AG09309 (cell line): ENCODE measurements at regions not wholly inside any gene's neighbourhood (a gene's known extent, or its start where the extent isn't known, plus 50 kb on each side); places are given as distances from the start of the nearest gene placed in this dataset.

ENCODE experiments used
- DNase-seq: peaks from one replicate; pipeline ENCODE4 v3.0.0-alpha.2; 2010; ENCODE audit warnings: low read depth
- H3K4me3 ChIP-seq: 2 replicates; pipeline ENCODE4 v1.5.1; 2011; ENCODE audit warnings: mild to moderate bottlenecking, low read depth, low read length, moderate library complexity; ENCODE audit not compliant: control insufficient read depth
- TF ChIP-seq, protein P1 (sequence below): IDR thresholded peaks from 2 replicates; pipeline ENCODE4 v1.5.1; 2011; ENCODE audit warnings: mild to moderate bottlenecking, low read depth, low read length, inconsistent platforms; ENCODE audit not compliant: insufficient read depth, control insufficient read depth; ENCODE audit errors: missing control alignments

GRCh38 chr6:88558981-88559380 is 392.8 kb upstream of the CNR1 start:
- DNase-seq: no peak
- no peak overlapping the region for H3K4me3 ChIP-seq
- TF ChIP-seq, protein P1, sequence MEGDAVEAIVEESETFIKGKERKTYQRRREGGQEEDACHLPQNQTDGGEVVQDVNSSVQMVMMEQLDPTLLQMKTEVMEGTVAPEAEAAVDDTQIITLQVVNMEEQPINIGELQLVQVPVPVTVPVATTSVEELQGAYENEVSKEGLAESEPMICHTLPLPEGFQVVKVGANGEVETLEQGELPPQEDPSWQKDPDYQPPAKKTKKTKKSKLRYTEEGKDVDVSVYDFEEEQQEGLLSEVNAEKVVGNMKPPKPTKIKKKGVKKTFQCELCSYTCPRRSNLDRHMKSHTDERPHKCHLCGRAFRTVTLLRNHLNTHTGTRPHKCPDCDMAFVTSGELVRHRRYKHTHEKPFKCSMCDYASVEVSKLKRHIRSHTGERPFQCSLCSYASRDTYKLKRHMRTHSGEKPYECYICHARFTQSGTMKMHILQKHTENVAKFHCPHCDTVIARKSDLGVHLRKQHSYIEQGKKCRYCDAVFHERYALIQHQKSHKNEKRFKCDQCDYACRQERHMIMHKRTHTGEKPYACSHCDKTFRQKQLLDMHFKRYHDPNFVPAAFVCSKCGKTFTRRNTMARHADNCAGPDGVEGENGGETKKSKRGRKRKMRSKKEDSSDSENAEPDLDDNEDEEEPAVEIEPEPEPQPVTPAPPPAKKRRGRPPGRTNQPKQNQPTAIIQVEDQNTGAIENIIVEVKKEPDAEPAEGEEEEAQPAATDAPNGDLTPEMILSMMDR: no peak

DNA sequence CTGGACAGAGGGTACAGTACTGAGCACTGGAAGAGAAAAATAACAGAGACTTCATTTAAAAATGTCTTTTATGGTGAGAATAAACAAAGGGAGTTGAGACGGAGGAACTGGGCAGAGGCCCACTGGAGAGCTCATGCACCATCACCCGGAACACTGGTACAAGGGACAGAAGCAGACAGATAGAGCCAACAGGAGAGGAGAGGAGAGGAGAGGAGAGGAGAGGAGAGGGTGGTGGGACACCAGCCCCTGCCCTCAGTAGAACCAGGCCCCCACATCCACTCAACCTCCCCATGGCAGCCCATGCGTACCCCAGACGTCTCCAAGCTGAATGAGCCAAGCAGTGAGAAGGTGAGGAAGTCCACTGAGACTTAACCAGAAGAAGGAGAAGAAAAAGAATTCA is 390.5 kb upstream of the CNR1 start:
- H3K4me3 ChIP-seq: no peak overlapping the region
- TF ChIP-seq, protein P1: no peak
- no peak for DNase-seq

DNA sequence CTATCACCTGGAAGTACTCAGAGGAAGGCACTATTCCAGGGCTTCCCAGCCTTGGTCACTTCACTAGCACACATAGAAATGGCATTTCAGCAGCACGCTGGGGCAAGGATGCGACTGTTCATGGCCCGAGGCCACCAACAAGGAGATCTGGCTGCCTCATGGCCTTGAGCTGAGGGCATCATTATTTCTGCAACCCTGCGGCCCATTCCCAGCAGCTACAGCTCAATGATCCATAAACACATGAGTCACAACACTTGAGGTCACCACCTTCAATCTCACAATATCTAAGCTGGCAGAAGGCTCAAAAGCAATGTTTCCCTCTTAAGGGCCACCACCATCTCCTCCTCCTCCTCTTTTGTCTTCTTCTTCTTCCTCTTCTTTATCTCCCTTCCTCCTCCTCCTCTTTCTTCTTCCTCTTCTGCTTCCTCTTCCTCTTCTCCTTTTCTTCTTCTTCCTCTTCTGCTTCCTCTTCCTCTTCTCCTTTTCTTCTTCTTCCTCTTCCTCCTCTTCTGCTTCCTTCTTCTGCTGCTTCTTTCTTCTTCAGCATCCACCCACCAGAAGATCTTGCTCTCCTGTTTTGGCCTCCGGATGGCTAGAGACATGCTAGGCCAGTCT is 382.9 kb upstream of the CNR1 start:
- TF ChIP-seq, protein P1: no peak
- DNase-seq: no peak
- H3K4me3 ChIP-seq: no peak overlapping the region

DNA sequence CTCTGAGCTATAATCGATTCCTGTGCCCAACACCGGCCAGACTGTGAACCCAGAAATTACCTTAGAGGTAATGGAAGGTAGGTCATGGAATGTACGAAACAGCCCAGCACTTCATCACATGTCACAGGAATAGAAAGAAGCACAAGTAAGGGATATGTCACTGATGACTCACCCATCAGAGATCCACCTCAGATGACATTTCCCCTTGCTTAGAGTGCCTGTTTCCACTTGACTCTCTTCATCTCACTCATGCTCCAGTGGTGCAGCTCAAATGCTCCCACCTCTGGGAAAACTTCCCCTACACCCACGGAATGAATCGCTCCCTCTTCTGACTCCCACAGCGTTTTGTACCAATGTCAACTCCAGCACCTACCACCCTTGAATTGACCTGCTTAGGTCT is 381.6 kb upstream of the CNR1 start:
- no peak overlapping the region for H3K4me3 ChIP-seq
- TF ChIP-seq, protein P1: no peak
- DNase-seq: no peak

GRCh38 chr6:88545991-88546390 is 379.8 kb upstream of the CNR1 start:
- TF ChIP-seq, protein P1: no peak
- no peak overlapping the region for H3K4me3 ChIP-seq
- DNase-seq: no peak

DNA sequence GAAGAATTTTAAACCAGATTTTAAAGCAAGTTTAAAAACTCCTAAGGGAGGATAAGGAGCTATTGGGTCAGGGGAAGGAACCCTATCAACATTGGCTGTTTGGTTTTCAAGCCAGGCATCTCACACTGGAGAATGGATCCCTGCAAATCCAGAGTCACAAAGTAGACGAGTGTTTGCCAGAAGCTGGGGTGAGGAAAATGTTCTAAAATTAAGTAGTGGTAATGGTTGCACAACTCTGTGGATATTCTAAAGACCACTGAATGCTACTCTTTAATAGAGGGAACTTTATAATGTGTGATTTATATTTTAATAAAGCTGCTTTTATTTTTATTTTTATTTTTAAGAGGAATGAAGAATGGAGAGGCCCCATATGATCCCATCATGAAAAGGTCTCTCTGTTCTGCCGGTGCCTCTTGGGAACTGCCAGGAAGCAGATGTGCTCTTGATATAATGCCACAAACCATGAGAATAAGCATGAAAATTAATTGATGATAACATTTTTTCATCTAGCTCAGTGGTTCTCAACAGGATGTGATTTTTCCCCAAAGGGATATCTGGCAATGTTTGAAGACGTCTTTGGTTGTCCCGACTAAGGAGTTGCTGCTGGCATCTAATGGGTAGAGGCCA is 379.0 kb upstream of the CNR1 start:
- DNase-seq: no peak
- TF ChIP-seq, protein P1: no peak
- H3K4me3 ChIP-seq: no peak overlapping the region
